Gastroesophageal sphincter (tissue), 3 donors: ENCODE measurements at regions not wholly inside any gene's neighbourhood (a gene's known extent, or its start where the extent isn't known, plus 50 kb on each side); places are given as distances from the start of the nearest gene placed in this dataset.
A peak's percentile ranks its signal among the peaks of the same experiment; 100 is the strongest.

ENCODE experiments used
- EP300 ChIP-seq: sonication (generic); formaldehyde crosslinking; IDR thresholded peaks from one replicate; pipeline ENCODE4 v1.6.1; 2017; ENCODE audit warnings: antibody characterized with exemption, mild to moderate bottlenecking
- TF ChIP-seq, protein P1 (sequence below), 4 experiments: fragments of 200-600 bp in 2 of 4; fragments of 450-650 bp in 2 of 4; sonication (generic) in 1 of 4; IDR thresholded peaks; one replicate each; pipeline ENCODE4 v1.5.1; 2017 to 2019; ENCODE audit warnings: antibody characterized with exemption in 4 of 4, mild to moderate bottlenecking in 2 of 4, moderate library complexity in 2 of 4

DNA sequence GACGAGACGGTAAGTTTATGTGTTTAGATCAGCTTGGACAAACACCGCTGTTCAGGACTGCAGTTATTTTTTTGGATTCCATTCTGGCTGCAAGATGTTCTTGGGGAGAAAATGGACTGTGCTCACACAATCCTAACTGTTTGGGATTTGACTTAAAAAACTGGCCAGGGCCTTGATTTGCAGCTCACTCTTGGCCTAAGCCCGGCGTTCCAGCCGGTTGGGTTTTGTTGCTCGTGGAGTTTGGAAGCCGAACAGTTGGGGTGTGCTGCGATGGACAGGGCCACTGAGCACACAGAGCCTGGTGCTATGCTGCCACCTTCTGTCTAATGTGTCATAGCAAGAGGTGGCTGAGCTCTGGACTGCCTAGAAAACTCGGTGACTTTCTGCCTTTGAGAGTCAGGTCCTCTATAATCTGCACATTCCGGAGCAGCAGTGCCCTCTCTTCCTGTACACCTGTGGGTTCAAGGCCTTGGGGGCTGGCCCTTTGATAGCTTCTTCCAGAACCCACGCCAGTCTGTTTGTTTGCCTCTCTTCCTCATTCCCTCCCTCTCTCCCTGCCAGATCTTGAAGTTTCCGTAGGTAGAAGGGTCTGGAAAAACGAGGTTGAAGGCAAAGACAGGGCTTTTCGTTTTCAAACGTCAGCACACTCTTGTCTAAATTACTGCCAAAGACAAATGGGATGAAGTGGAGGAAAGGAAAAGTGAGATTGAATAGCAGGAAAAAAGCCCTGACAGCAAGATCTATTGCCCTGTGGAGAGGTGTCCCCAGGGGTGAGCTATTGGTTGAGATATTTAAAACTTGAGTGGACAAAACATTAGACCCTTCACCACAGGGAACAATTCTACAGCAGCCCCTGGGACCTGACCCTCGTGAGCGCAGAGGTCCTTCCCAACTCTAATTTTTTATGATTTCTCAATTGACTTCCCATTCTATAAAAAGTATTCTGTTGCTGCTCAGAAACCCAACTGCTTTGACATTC is 167.5 kb upstream of the HABP2 start:
- TF ChIP-seq, protein P1, sequence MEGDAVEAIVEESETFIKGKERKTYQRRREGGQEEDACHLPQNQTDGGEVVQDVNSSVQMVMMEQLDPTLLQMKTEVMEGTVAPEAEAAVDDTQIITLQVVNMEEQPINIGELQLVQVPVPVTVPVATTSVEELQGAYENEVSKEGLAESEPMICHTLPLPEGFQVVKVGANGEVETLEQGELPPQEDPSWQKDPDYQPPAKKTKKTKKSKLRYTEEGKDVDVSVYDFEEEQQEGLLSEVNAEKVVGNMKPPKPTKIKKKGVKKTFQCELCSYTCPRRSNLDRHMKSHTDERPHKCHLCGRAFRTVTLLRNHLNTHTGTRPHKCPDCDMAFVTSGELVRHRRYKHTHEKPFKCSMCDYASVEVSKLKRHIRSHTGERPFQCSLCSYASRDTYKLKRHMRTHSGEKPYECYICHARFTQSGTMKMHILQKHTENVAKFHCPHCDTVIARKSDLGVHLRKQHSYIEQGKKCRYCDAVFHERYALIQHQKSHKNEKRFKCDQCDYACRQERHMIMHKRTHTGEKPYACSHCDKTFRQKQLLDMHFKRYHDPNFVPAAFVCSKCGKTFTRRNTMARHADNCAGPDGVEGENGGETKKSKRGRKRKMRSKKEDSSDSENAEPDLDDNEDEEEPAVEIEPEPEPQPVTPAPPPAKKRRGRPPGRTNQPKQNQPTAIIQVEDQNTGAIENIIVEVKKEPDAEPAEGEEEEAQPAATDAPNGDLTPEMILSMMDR (IDR thresholded peaks at IDR 0.05): peak; percentile 39 to 90 (median 80)
- no peak for TF ChIP-seq EP300
